ENCODE measurements at regions not wholly inside any gene's neighbourhood (a gene's known extent, or its start where the extent isn't known, plus 50 kb on each side); places are given as distances from the start of the nearest gene placed in this dataset.
"Not testable (repeated sequence)": the region's sequence is repeated elsewhere in the genome, so short reads cannot be mapped to it uniquely, and the experiment has no call there.

GRCh38 chr9:6105738-6106137, 90.3 kb upstream of the RANBP6 start:
- no peak overlapping the region for H2AFZ ChIP-seq (ENCODE audit: low read depth, low read length)
- no peak overlapping the region for H3K9ac ChIP-seq (ENCODE audit: low read length)
- H3K4me2 ChIP-seq (ENCODE audit: low read length) = no peak overlapping the region
- H3K36me3 ChIP-seq (ENCODE audit: insufficient read depth, low read length) = no peaks in the 10 kb centered on the region
- no peaks in the 10 kb centered on the region for H4K20me1 ChIP-seq (ENCODE audit: insufficient read depth)
- H3K4me3 ChIP-seq (ENCODE audit: low read length) = no peak overlapping the region
- H3K9me2 ChIP-seq (ENCODE audit: insufficient read depth, low read length) = no peaks in the 10 kb centered on the region
- no peak overlapping the region for H3K27ac ChIP-seq (ENCODE audit: low read length)
- no peak for TF ChIP-seq MXI1 (conservative IDR thresholded peaks at IDR 0.05; ENCODE audit: poor library complexity, severe bottlenecking)
- no peak for TF ChIP-seq SMC3 (conservative IDR thresholded peaks at IDR 0.05; ENCODE audit: poor library complexity)
- TF ChIP-seq TAF1 (IDR thresholded peaks at IDR 0.05; ENCODE audit: low read depth) = no peak
- TF ChIP-seq REST (IDR thresholded peaks at IDR 0.05; ENCODE audit: borderline replicate concordance) = no peak
- TF ChIP-seq CTCF (IDR thresholded peaks at IDR 0.05; ENCODE audit: poor library complexity, severe bottlenecking) = no peak
- TF ChIP-seq POLR2AphosphoS5 (IDR thresholded peaks at IDR 0.05) = no peak
- TF ChIP-seq RAD21 (conservative IDR thresholded peaks at IDR 0.05) = no peak
- TF ChIP-seq EP300 (conservative IDR thresholded peaks at IDR 0.05; ENCODE audit: poor library complexity, severe bottlenecking) = no peak
- TF ChIP-seq EZH2 (IDR thresholded peaks at IDR 0.05; ENCODE audit: borderline replicate concordance, insufficient read depth, low read length, poor library complexity, severe bottlenecking) = no peak
- H3F3A ChIP-seq (ENCODE audit: insufficient read depth, low read length, poor library complexity, severe bottlenecking) = no peaks in the 10 kb centered on the region
- no peaks in the 10 kb centered on the region for H3K9me3 ChIP-seq (ENCODE audit: low read length)
- H3K27me3 ChIP-seq (ENCODE audit: insufficient read depth, low read depth, low read length) = no peaks in the 10 kb centered on the region
- H3K79me2 ChIP-seq (replicated peaks; ENCODE audit: insufficient read depth, low read length) = no peaks in the 10 kb centered on the region

DNA sequence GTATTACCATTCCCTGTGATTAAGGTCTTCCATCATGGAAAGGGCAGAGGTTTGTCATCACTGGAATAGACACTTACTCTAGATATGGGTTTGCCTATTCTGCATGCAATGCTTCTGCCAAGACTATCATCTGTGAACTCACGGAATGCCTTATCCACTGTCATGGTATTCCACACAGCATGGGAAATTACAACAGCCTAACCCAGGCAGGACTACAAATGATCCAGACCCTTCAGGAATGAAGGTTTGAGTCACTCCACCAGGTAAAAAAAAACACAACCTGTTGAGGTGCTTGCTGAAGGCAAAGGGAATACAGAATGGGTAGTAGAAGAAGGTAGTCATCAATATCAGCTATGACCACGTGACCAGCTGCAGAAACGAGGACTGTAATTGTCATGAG, 89.0 kb upstream of the RANBP6 start:
- not testable (repeated sequence) for H3F3A ChIP-seq (ENCODE audit: insufficient read depth, low read length, poor library complexity, severe bottlenecking); H3K36me3 ChIP-seq (ENCODE audit: insufficient read depth, low read length); H3K9ac ChIP-seq (ENCODE audit: low read length); H3K27ac ChIP-seq (ENCODE audit: low read length); H3K4me3 ChIP-seq (ENCODE audit: low read length); H3K9me2 ChIP-seq (ENCODE audit: insufficient read depth, low read length); H3K27me3 ChIP-seq (ENCODE audit: insufficient read depth, low read depth, low read length); H3K4me2 ChIP-seq (ENCODE audit: low read length); H4K20me1 ChIP-seq (ENCODE audit: insufficient read depth); H3K79me2 ChIP-seq (replicated peaks; ENCODE audit: insufficient read depth, low read length); H2AFZ ChIP-seq (ENCODE audit: low read depth, low read length); H3K9me3 ChIP-seq (ENCODE audit: low read length)

GRCh38 chr9:6103911-6104310, 88.5 kb upstream of the RANBP6 start:
- not testable (repeated sequence) for H4K20me1 ChIP-seq (ENCODE audit: insufficient read depth); H3K27ac ChIP-seq (ENCODE audit: low read length); H3K4me2 ChIP-seq (ENCODE audit: low read length); H3K79me2 ChIP-seq (replicated peaks; ENCODE audit: insufficient read depth, low read length); H3K36me3 ChIP-seq (ENCODE audit: insufficient read depth, low read length); H3K27me3 ChIP-seq (ENCODE audit: insufficient read depth, low read depth, low read length); H3K9me3 ChIP-seq (ENCODE audit: low read length); H2AFZ ChIP-seq (ENCODE audit: low read depth, low read length); H3F3A ChIP-seq (ENCODE audit: insufficient read depth, low read length, poor library complexity, severe bottlenecking); H3K9me2 ChIP-seq (ENCODE audit: insufficient read depth, low read length); H3K9ac ChIP-seq (ENCODE audit: low read length); H3K4me3 ChIP-seq (ENCODE audit: low read length)

DNA sequence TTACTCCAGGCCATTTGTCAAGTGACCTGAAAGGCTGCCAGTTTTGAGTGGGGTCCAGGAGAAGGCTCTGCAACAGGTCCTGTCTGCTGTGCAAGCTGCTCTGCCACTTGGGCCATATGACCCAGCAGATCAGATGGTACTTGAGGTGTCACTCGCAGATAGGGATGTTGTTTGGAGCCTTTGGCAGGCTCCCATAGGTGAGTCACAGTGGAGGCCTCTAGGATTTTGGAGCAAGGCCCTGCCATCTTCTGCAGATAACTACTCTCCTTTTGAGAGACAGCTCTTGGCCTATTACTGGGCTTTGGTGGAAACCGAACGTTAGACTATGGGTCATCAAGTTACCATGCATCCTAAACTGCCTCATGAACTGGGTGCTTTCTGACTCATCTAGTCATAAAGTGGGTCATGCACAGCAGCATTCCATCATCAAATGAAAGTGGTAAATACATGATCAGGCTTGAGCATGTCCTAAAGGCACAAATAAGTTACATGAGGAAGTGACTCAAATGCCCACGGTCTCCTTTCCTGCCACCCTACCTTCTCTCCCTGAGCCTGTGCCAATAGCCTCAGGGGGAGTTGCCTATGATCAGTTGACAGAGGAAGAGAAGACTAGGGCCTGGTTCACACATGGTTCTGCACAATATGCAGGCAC, 87.0 kb upstream of the RANBP6 start:
- not testable (repeated sequence) for H3K27ac ChIP-seq (ENCODE audit: low read length); H3K9ac ChIP-seq (ENCODE audit: low read length); H2AFZ ChIP-seq (ENCODE audit: low read depth, low read length); H3K9me3 ChIP-seq (ENCODE audit: low read length); H3K36me3 ChIP-seq (ENCODE audit: insufficient read depth, low read length); H3K79me2 ChIP-seq (replicated peaks; ENCODE audit: insufficient read depth, low read length); H3K4me3 ChIP-seq (ENCODE audit: low read length); H3F3A ChIP-seq (ENCODE audit: insufficient read depth, low read length, poor library complexity, severe bottlenecking); H3K27me3 ChIP-seq (ENCODE audit: insufficient read depth, low read depth, low read length); H3K9me2 ChIP-seq (ENCODE audit: insufficient read depth, low read length); H3K4me2 ChIP-seq (ENCODE audit: low read length); H4K20me1 ChIP-seq (ENCODE audit: insufficient read depth)

- not testable (repeated sequence) for H3K9me3 ChIP-seq (ENCODE audit: low read length); H3F3A ChIP-seq (ENCODE audit: insufficient read depth, low read length, poor library complexity, severe bottlenecking); H3K4me3 ChIP-seq (ENCODE audit: low read length); H3K79me2 ChIP-seq (replicated peaks; ENCODE audit: insufficient read depth, low read length); H3K27me3 ChIP-seq (ENCODE audit: insufficient read depth, low read depth, low read length); H3K9ac ChIP-seq (ENCODE audit: low read length); H3K4me2 ChIP-seq (ENCODE audit: low read length); H3K27ac ChIP-seq (ENCODE audit: low read length); H3K36me3 ChIP-seq (ENCODE audit: insufficient read depth, low read length); H3K9me2 ChIP-seq (ENCODE audit: insufficient read depth, low read length); H4K20me1 ChIP-seq (ENCODE audit: insufficient read depth); H2AFZ ChIP-seq (ENCODE audit: low read depth, low read length)
Measured at GRCh38 chr9:6101725-6102124, 86.3 kb upstream of the RANBP6 start.
